HUDEP-2 (cell line): ENCODE measurements at regions not wholly inside any gene's neighbourhood (a gene's known extent, or its start where the extent isn't known, plus 50 kb on each side); places are given as distances from the start of the nearest gene placed in this dataset.

Experiments
- DNase-seq, 76 experiments: peaks; one replicate each; lab custom pipeline; 2025; ENCODE audit not compliant: unreplicated experiment in 76 of 76; lab: John Stamatoyannopoulos, UW

DNA sequence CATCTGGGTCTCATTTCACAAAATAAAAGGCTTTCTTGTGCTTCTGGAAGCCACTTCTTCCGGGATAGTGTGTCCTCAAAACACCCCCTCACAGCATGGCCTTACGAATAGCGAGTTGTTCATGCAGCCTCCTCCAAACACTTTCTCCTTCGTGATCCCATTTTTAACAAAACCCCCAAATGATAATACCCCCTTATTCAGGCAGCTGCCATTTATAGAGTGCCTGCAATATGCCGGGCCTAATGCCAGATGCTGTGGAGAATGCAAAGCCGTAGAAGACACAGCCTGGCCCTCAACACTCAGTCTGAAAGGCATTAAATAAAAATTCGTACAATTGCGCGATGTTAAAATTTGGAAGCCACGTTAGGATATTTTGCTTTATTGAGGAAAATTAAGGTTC, 66.4 kb upstream of the SLC44A1 start:
- DNase-seq = no peak

DNA sequence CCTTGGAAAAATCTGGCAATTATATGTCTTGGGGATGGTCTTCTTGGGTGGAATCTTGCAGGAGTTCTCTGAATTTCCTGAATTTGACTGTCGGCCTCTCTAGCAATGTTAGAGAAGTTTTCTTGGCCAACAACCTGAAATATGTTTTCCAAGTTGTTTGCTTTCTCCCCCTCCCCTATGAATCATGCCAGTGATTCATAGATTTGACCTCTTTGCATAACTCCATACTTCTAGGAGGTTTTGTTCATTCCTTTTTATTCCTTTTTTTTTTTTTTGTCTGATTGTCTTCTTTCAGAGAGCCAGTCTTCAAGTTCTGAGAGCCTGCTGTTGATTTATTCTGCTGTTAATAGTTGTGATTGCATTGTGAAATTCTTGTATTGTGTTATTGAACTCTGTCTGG, 56.7 kb upstream of the SLC44A1 start:
- no peak for DNase-seq

DNA sequence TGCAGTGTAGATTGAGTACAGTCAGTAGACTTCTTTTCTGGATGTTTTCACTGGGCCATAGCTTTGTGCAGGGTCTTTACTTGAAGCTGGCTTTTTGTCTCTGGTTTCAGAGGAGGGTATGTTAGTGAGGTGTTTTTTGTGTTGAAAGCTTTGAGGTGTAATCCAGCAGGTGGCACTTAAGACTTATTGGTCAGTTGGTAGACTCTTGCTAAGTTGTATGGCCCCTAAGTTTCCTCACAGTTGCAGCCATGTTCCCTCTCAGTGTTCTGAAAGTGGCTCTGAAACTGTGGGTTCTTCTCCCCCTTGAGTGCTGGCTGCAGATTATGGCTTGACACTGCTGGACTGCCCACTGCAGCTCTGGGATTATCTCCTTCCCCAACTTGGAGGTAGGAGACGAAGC, 55.7 kb upstream of the SLC44A1 start:
- no peak for DNase-seq

DNA sequence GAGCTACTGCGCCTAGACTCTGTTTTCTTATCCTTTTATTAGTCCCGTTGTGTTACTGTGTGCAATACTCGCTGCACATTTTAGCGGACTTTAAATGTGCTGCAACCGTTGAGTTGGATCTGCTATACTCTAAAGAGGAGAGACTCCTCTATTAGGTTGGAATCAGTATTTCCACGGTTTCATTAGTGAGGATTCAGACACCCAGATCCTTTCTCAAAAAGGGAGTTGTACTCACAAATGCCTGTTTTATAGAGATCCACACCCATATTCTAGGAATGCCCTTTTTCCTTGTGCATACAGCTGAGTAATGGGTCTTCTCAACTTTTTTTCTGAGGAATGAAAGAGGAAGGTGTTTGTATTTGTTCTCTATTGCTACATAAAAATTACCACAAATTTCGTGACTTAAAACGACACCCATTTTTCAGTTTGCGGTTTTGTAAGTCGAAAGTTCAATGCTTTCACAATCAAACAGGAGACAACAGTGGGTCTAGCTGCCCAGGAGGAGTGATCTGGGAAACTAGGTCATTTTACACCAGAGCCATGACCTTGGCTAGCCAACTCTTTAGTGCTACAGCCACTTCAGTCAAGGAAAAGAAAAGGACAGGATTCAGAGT, 52.8 kb upstream of the SLC44A1 start:
- no peak for DNase-seq

DNA sequence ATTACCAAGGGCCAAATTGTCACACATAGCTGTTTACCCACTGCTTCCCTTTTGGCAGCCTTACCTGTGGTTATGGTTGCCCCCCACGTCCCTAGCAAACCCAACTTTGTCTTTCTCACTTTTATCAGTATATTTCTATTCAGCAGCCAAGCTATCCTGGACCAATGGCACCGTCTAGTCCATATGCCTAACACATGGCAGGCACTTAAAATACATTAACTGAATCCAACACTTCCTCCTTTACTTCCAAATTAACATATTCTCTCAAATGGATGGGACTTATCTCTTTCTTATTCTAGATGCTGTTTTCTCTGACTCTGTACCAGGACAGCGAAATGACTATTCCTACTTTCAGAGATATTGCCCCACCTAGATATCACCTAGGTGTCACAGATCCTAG, 50.9 kb upstream of the SLC44A1 start:
- no peak for DNase-seq

DNA sequence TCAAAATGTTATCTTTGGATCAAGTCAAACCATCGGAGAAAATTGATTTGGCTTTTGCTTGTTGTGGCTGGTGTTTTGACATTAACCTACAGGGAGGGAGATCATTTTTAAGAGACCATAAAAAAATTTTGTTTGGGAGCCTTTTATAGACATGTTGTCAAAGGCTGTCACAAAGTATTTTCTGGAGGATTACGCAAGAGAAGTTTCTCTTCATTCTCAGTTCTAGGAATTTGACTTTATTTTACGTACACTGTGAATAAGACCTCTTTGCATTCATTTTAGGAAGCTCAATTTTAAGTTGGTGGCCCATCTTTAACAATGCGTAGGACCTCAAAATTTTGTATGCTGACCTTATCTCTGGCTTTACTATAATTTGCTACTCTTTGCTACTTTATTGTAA, 50.2 kb upstream of the SLC44A1 start:
- DNase-seq = no peak
